HepG2 (cell line): ENCODE measurements at regions not wholly inside any gene's neighbourhood (a gene's known extent, or its start where the extent isn't known, plus 50 kb on each side); places are given as distances from the start of the nearest gene placed in this dataset.

Source experiments
- ATAC-seq: fragments of 200-7000 bp; cut with Tn5 transposase; 3 replicates; pipeline ENCODE4 v1.9.1; 2020; ENCODE audit warnings: mild to moderate bottlenecking, moderate library complexity
- BruUV-seq: library from RNA; stranded (reverse); fragments of 400-500 nt; replicated peaks from 2 replicates; lab custom pipeline; 2021; lab: Mats Ljungman, UMichigan
- CTCF ChIA-PET: fragments of 300-600 bp; formaldehyde crosslinking; extraction: SDS; loops from one replicate; lab custom pipeline; 2021; ENCODE audit warnings: low total read pairs, inconsistent platforms, low intra/inter-chr PET ratio; lab: Yijun Ruan, JAX
- POLR2A ChIA-PET: fragments of 350-600 bp; sonication (Branson Sonifier 250); formaldehyde crosslinking; loops from one replicate; lab custom pipeline; 2020; ENCODE audit warnings: antibody characterized with exemption, inconsistent platforms; lab: Yijun Ruan, JAX
- DNase-seq: peaks from one replicate; pipeline ENCODE4 v3.0.0-alpha.2; 2015; ENCODE audit warnings: low spot score
- FAIRE-seq: peaks from 3 replicates; lab custom pipeline; 2011; peaks lifted over from hg19 to GRCh38; lab: Jason Lieb, UNC
- H2AFZ ChIP-seq: one replicate; pipeline ENCODE4 v1.6.1; 2011; ENCODE audit warnings: low read length, inconsistent platforms
- H3K27ac ChIP-seq: fragments of 300-600 bp; 3 replicates; pipeline ENCODE4 v1.8.0; 2011; ENCODE audit warnings: mixed run types, mild to moderate bottlenecking, mixed read lengths, low read length, inconsistent platforms; ENCODE audit not compliant: insufficient read depth; ENCODE audit errors: extremely low read length
- H3K27me3 ChIP-seq, 2 experiments: fragments of 200-600 bp in 1 of 2; 2 replicates in 1 of 2; 3 replicates in 1 of 2; pipeline versions ENCODE4 v1.6.0 to v1.8.0; 2011; ENCODE audit warnings: low read length in 2 of 2, mild to moderate bottlenecking in 2 of 2, moderate library complexity in 2 of 2, inconsistent platforms in 1 of 2; ENCODE audit not compliant: insufficient read depth in 2 of 2, control insufficient read depth in 1 of 2
- H3K36me3 ChIP-seq, 2 experiments: fragments of 200-600 bp in 1 of 2; replicated peaks in 1 of 2; 2 replicates in 1 of 2; 3 replicates in 1 of 2; pipeline versions ENCODE4 v1.5.1 to v1.8.0; 2011; ENCODE audit warnings: low read length in 2 of 2, inconsistent platforms in 1 of 2; ENCODE audit not compliant: insufficient read depth in 2 of 2, control insufficient read depth in 1 of 2
- H3K4me1 ChIP-seq: 2 replicates; pipeline ENCODE4 v1.5.1; 2012; ENCODE audit warnings: low read length, inconsistent platforms; ENCODE audit not compliant: insufficient read depth
- H3K4me2 ChIP-seq: 2 replicates; pipeline ENCODE4 v1.6.0; 2011; ENCODE audit warnings: low read depth, low read length, inconsistent platforms
- H3K4me3 ChIP-seq, 3 experiments: fragments of 200-600 bp in 1 of 3; sonication (generic), shearing (Covaris generic) in 1 of 3; replicated peaks in 1 of 3; 2 replicates each; pipeline ENCODE4 v1.5.1; 2011 to 2016; ENCODE audit warnings: low read length in 3 of 3, inconsistent platforms in 2 of 3, low read depth in 2 of 3, mild to moderate bottlenecking in 2 of 3, control low read depth in 1 of 3, mixed read lengths in 1 of 3; ENCODE audit not compliant: insufficient read depth in 1 of 3
- H3K79me2 ChIP-seq: one replicate; pipeline ENCODE4 v1.6.1; 2011; ENCODE audit warnings: low read length, inconsistent platforms; ENCODE audit not compliant: insufficient read depth
- H3K9ac ChIP-seq: 2 replicates; pipeline ENCODE4 v1.6.0; 2011; ENCODE audit warnings: mild to moderate bottlenecking, low read depth, low read length, inconsistent platforms; ENCODE audit not compliant: insufficient read depth
- H3K9me3 ChIP-seq: 2 replicates; pipeline ENCODE4 v1.5.1; 2012; ENCODE audit warnings: mild to moderate bottlenecking, low read length
- H4K20me1 ChIP-seq: 2 replicates; pipeline ENCODE4 v1.6.0; 2011; ENCODE audit warnings: inconsistent platforms, mild to moderate bottlenecking, low read length, moderate library complexity; ENCODE audit not compliant: insufficient read depth
- CTCF ChIP-seq: sonication (generic); formaldehyde crosslinking; IDR thresholded peaks from 2 replicates; pipeline ENCODE4 v1.5.0; 2020; ENCODE audit warnings: mild to moderate bottlenecking, missing genetic modification reagents, moderate library complexity
- HOXA7 ChIP-seq: sonication (generic); formaldehyde crosslinking; IDR thresholded peaks from 2 replicates; pipeline ENCODE4 v1.8.1; 2022; ENCODE audit warnings: mild to moderate bottlenecking, missing genetic modification reagents, moderate library complexity
- MAFF ChIP-seq: IDR thresholded peaks from 2 replicates; pipeline ENCODE4 v1.6.1; 2011; ENCODE audit warnings: low read depth, low read length, improper control_type of control experiment
- MAFK ChIP-seq, 2 experiments: IDR thresholded peaks in 1 of 2; conservative IDR thresholded peaks in 1 of 2; 2 replicates each; pipeline ENCODE4 v1.6.1; 2011; ENCODE audit warnings: improper control_type of control experiment in 2 of 2, low read length in 2 of 2
- MYNN ChIP-seq: sonication (generic); formaldehyde crosslinking; IDR thresholded peaks from 2 replicates; pipeline ENCODE4 v1.4.0; 2020; ENCODE audit warnings: mild to moderate bottlenecking, low read depth, missing genetic modification reagents
- NR2C2 ChIP-seq: sonication (generic); formaldehyde crosslinking; IDR thresholded peaks from 2 replicates; pipeline ENCODE4 v1.4.0; 2020; ENCODE audit warnings: missing genetic modification reagents, mild to moderate bottlenecking, moderate library complexity, borderline replicate concordance
- PRMT3 ChIP-seq: sonication (generic); formaldehyde crosslinking; IDR thresholded peaks from 2 replicates; pipeline ENCODE4 v1.8.1; 2022; ENCODE audit warnings: low read depth, mild to moderate bottlenecking, moderate library complexity, missing genetic modification reagents, borderline replicate concordance
- SCMH1 ChIP-seq: sonication (generic); formaldehyde crosslinking; IDR thresholded peaks from 2 replicates; pipeline ENCODE4 v1.9.0; 2021; ENCODE audit warnings: missing genetic modification reagents, mild to moderate bottlenecking, borderline replicate concordance
- SMAD1 ChIP-seq: sonication (generic); formaldehyde crosslinking; IDR thresholded peaks from 2 replicates; pipeline ENCODE4 v1.4.0; 2020; ENCODE audit warnings: missing genetic modification reagents, low read depth, mild to moderate bottlenecking, borderline replicate concordance
- STAG1 ChIP-seq: sonication (generic); formaldehyde crosslinking; IDR thresholded peaks from 2 replicates; pipeline ENCODE4 v1.4.0; 2020; ENCODE audit warnings: missing genetic modification reagents
- TARDBP ChIP-seq: sonication (generic); formaldehyde crosslinking; IDR thresholded peaks from 2 replicates; pipeline ENCODE4 v1.8.0; 2022; ENCODE audit warnings: mild to moderate bottlenecking, missing genetic modification reagents
- TIGD3 ChIP-seq: sonication (generic); formaldehyde crosslinking; IDR thresholded peaks from 2 replicates; pipeline ENCODE4 v1.5.1; 2020; ENCODE audit warnings: mild to moderate bottlenecking, missing genetic modification reagents, borderline replicate concordance
- ZNF570 ChIP-seq: sonication (generic); formaldehyde crosslinking; IDR thresholded peaks from 2 replicates; pipeline ENCODE4 v1.4.0; 2020; ENCODE audit warnings: mild to moderate bottlenecking, missing genetic modification reagents, borderline replicate concordance
- WGBS: methylation state at CpG from one replicate; pipeline ENCODE4 v1.1.6; 2017; ENCODE audit warnings: low lambda C conversion rate; 5-methylcytosine and 5-hydroxymethylcytosine counted together
- in situ Hi-C: cut with HindIII; loops from 2 replicates; pipeline ENCODE4 v1.10.0; 2017; ENCODE audit warnings: low pct_unique_long_range_greater_than_20kb; ENCODE audit not compliant: extremely low pct_ligation_motif_present
- intact Hi-C: fragments of 100-400 bp; cut with micrococcal nuclease; formaldehyde crosslinking; loops from one replicate; pipeline ENCODE4 v1.10.0; 2022; ENCODE audit not compliant: unreplicated experiment

GRCh38 chr13:38226496-38226895, 123.2 kb upstream of the UFM1 start:
- H3K27ac ChIP-seq: no peak overlapping the region
- in situ Hi-C loops (no loop called here), intact Hi-C loops (no loop called here)
- no peaks in the 10 kb centered on the region for H3K4me1 ChIP-seq
- TF ChIP-seq TIGD3 (CRISPR knock-in tag) (no peak), MAFF (peak; percentile 52), SCMH1 (CRISPR knock-in tag) (no peak), MAFK (conservative IDR thresholded peaks at IDR 0.05 in 1 of 2, IDR thresholded peaks at IDR 0.05 in 1 of 2; ENCODE audit: low read length in 2 of 2) (peak in 1 of 2 experiments; percentile 78; a peak in 3 of 4 replicates)
- H3K79me2 ChIP-seq: no peaks in the 10 kb centered on the region
- BruUV-seq: no TSS peak
- DNase-seq: no peak
- no peak for ATAC-seq
- no peak overlapping the region for H3K4me3 ChIP-seq
- no peak overlapping the region for H3K4me2 ChIP-seq
- no peak overlapping the region for H2AFZ ChIP-seq
- CTCF ChIA-PET: no interaction called here
- no peaks in the 10 kb centered on the region for H3K36me3 ChIP-seq
- H3K27me3 ChIP-seq: no peaks in the 10 kb centered on the region
- H4K20me1 ChIP-seq: no peaks in the 10 kb centered on the region
- H3K9ac ChIP-seq: no peak overlapping the region
- H3K9me3 ChIP-seq: peaks cover 58% of the 10 kb centered on the region
- no peak for FAIRE-seq
- POLR2A ChIA-PET: no interaction called here

- FAIRE-seq: no peak
- POLR2A ChIA-PET: no interaction called here
- BruUV-seq: no TSS peak
- TF ChIP-seq NR2C2 (no peak), CTCF (CRISPR knock-in tag) (peak; percentile 7; the same call in 1 of the 2 replicates), PRMT3 (CRISPR knock-in tag) (no peak), ZNF570 (CRISPR knock-in tag) (no peak), SMAD1 (CRISPR knock-in tag) (no peak), TARDBP (CRISPR knock-in tag) (no peak), HOXA7 (CRISPR knock-in tag) (no peak), STAG1 (CRISPR knock-in tag) (peak; percentile 7; the same call in 1 of the 2 replicates), MYNN (CRISPR knock-in tag) (no peak)
Observed at GRCh38 chr13:38223089-38223488, 126.6 kb upstream of the UFM1 start.

More at GRCh38 chr13:38223089-38223488, 126.6 kb upstream of the UFM1 start:
- Histone ChIP-seq H3K79me2 (no peaks in the 10 kb centered on the region), H3K27ac (no peak overlapping the region), H3K9ac (no peak overlapping the region), H3K4me1 (no peaks in the 10 kb centered on the region), H3K4me3 (no peak overlapping the region), H2AFZ (no peak overlapping the region), H4K20me1 (no peaks in the 10 kb centered on the region), H3K9me3 (peaks cover 62% of the 10 kb centered on the region), H3K36me3 (no peaks in the 10 kb centered on the region), H3K4me2 (no peak overlapping the region), H3K27me3 (no peaks in the 10 kb centered on the region)
- CTCF ChIA-PET: no interaction called here
- in situ Hi-C loops (no loop called here), intact Hi-C loops (no loop called here)
- 36% methylated on average over 1 of the region's 1 CpG for WGBS
- DNase-seq: peak; percentile 1
- ATAC-seq: no peak
